ENCODE measurements at regions not wholly inside any gene's neighbourhood (a gene's known extent, or its start where the extent isn't known, plus 50 kb on each side); places are given as distances from the start of the nearest gene placed in this dataset.

- DNase-seq (ENCODE audit: low spot score): no peak
- H3K27me3 Mint-ChIP-seq (ENCODE audit: low read depth): no peaks in the 10 kb centered on the region
- no peaks in the 10 kb centered on the region for H3K36me3 Mint-ChIP-seq (ENCODE audit: low read depth)
- no peaks in the 10 kb centered on the region for H3K9me3 Mint-ChIP-seq (ENCODE audit: low read depth)
- no peak overlapping the region for H3K27ac Mint-ChIP-seq (ENCODE audit: unreplicated experiment)
- H3K4me3 Mint-ChIP-seq (ENCODE audit: unreplicated experiment): no peak overlapping the region
- H3K4me1 Mint-ChIP-seq (ENCODE audit: low read depth): no peaks in the 10 kb centered on the region
- TF ChIP-seq CTCF (IDR thresholded peaks at IDR 0.05): no peak
Observed at GRCh38 chr2:113838744-113839444, 51.0 kb upstream of the ACTR3 start.

GRCh38 chr2:113838277-113838676, 51.6 kb upstream of the ACTR3 start:
- no peaks in the 10 kb centered on the region for H3K4me1 Mint-ChIP-seq (ENCODE audit: low read depth)
- H3K36me3 Mint-ChIP-seq (ENCODE audit: low read depth): no peaks in the 10 kb centered on the region
- H3K9me3 Mint-ChIP-seq (ENCODE audit: low read depth): no peaks in the 10 kb centered on the region
- no peak for DNase-seq (ENCODE audit: low spot score)
- no peaks in the 10 kb centered on the region for H3K27me3 Mint-ChIP-seq (ENCODE audit: low read depth)
- no peak for TF ChIP-seq CTCF (IDR thresholded peaks at IDR 0.05)
- no peak overlapping the region for H3K4me3 Mint-ChIP-seq (ENCODE audit: unreplicated experiment)
- no peak overlapping the region for H3K27ac Mint-ChIP-seq (ENCODE audit: unreplicated experiment)

GRCh38 chr2:113834051-113834730, 55.7 kb upstream of the ACTR3 start:
- no peak overlapping the region for H3K4me3 Mint-ChIP-seq (ENCODE audit: unreplicated experiment)
- no peak for DNase-seq (ENCODE audit: low spot score)
- H3K36me3 Mint-ChIP-seq (ENCODE audit: low read depth): no peaks in the 10 kb centered on the region
- no peaks in the 10 kb centered on the region for H3K4me1 Mint-ChIP-seq (ENCODE audit: low read depth)
- no peak for TF ChIP-seq CTCF (IDR thresholded peaks at IDR 0.05)
- no peaks in the 10 kb centered on the region for H3K9me3 Mint-ChIP-seq (ENCODE audit: low read depth)
- H3K27ac Mint-ChIP-seq (ENCODE audit: unreplicated experiment): no peak overlapping the region
- H3K27me3 Mint-ChIP-seq (ENCODE audit: low read depth): no peaks in the 10 kb centered on the region

GRCh38 chr2:113832795-113833290, 57.0 kb upstream of the ACTR3 start:
- Mint-ChIP-seq H3K27ac (ENCODE audit: unreplicated experiment) (no peak overlapping the region), H3K36me3 (ENCODE audit: low read depth) (no peaks in the 10 kb centered on the region), H3K27me3 (ENCODE audit: low read depth) (no peaks in the 10 kb centered on the region), H3K4me3 (ENCODE audit: unreplicated experiment) (no peak overlapping the region), H3K9me3 (ENCODE audit: low read depth) (no peaks in the 10 kb centered on the region), H3K4me1 (ENCODE audit: low read depth) (no peaks in the 10 kb centered on the region)
- no peak for DNase-seq (ENCODE audit: low spot score)
- TF ChIP-seq CTCF (IDR thresholded peaks at IDR 0.05): no peak

GRCh38 chr2:113831161-113831560, 58.7 kb upstream of the ACTR3 start:
- no peak for DNase-seq (ENCODE audit: low spot score)
- no peak for TF ChIP-seq CTCF (IDR thresholded peaks at IDR 0.05)
- no peak overlapping the region for H3K4me3 Mint-ChIP-seq (ENCODE audit: unreplicated experiment)
- no peak overlapping the region for H3K27ac Mint-ChIP-seq (ENCODE audit: unreplicated experiment)
- no peaks in the 10 kb centered on the region for H3K27me3 Mint-ChIP-seq (ENCODE audit: low read depth)
- no peaks in the 10 kb centered on the region for H3K4me1 Mint-ChIP-seq (ENCODE audit: low read depth)
- no peaks in the 10 kb centered on the region for H3K36me3 Mint-ChIP-seq (ENCODE audit: low read depth)
- no peaks in the 10 kb centered on the region for H3K9me3 Mint-ChIP-seq (ENCODE audit: low read depth)

Data from chondrocyte (in vitro differentiated cells).